GM12874 (cell line): ENCODE measurements at regions not wholly inside any gene's neighbourhood (a gene's known extent, or its start where the extent isn't known, plus 50 kb on each side); places are given as distances from the start of the nearest gene placed in this dataset.

ENCODE experiments used
- CTCF ChIP-seq: IDR thresholded peaks from 2 replicates; pipeline ENCODE4 v1.5.1; 2011; ENCODE audit warnings: low read depth, mild to moderate bottlenecking, control low read depth, low read length, moderate library complexity; ENCODE audit not compliant: insufficient read depth

- no peak for TF ChIP-seq CTCF
Observed at GRCh38 chr10:123458933-123459332, 207.2 kb upstream of the GPR26 start.

- TF ChIP-seq CTCF: no peak
Observed at GRCh38 chr10:123459371-123460091, 206.6 kb upstream of the GPR26 start.

GRCh38 chr10:123462246-123462645 is 203.9 kb upstream of the GPR26 start:
- no peak for TF ChIP-seq CTCF

- no peak for TF ChIP-seq CTCF
Observed at GRCh38 chr10:123462756-123463155, 203.4 kb upstream of the GPR26 start.

GRCh38 chr10:123463181-123463580 is 203.0 kb upstream of the GPR26 start:
- TF ChIP-seq CTCF: no peak

GRCh38 chr10:123463698-123464097 is 202.5 kb upstream of the GPR26 start:
- no peak for TF ChIP-seq CTCF

GRCh38 chr10:123464430-123465323 is 201.5 kb upstream of the GPR26 start:
- no peak for TF ChIP-seq CTCF
